ENCODE measurements at regions not wholly inside any gene's neighbourhood (a gene's known extent, or its start where the extent isn't known, plus 50 kb on each side); places are given as distances from the start of the nearest gene placed in this dataset.
"Not testable (repeated sequence)": the region's sequence is repeated elsewhere in the genome, so short reads cannot be mapped to it uniquely, and the experiment has no call there.

DNA sequence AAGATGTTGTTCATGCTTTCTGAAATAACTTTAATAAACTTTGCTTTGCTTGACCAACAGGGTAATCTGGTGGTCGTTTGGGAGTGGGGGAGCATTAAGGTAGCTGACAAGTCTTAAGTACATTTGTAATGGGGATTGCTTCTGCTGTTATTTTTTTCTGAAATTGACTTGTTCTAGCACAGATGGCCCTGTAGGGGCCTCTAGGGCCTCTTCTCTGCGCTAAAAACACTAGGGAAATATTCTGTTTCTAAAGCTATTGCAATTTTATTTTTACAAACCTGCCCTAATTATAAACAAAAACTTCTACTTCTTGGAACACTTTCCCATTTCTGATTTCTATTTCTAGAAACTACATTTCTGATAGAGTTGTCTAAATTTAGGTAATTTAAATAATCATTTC, 191.3 kb upstream of the KCNJ3 start:
- DNase-seq: no peak

DNA sequence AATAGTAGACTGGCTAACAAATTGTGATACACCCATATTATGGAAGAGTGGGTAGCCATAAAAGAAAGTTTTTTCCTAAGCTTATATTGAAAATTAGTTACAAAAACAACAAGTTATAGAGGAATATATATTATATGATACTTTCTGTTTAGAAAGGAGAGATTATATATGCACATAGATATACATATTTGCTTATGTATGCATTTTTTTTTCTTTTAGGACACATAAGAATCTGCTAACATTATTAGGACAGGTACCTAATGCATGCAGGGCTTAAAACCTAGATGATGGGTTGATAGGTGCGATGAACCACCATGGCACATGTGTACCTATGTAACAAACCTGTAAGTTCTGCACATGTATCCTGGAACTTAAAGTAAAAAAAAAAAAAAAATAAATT, 179.6 kb upstream of the KCNJ3 start:
- DNase-seq: no peak

DNA sequence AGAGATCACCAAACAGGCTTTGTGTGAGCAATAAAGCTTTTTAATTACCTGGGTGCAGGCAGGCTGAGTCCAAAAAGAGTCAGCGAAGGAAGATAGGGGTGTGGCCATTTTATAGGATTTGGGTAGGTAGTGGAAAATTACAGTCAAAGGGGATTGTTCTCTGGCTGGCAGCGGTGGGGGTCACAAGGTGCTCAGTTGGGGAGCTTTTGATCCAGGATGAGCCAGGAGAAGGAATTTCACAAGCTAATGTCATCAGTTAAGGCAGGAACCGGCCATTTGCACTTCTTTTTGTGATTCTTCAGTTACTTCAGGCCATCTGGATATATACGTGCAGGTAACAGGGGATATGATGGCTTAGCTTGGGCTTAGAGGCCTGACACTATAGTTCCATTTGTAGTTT, 177.5 kb upstream of the KCNJ3 start:
- DNase-seq: not testable (repeated sequence)

DNA sequence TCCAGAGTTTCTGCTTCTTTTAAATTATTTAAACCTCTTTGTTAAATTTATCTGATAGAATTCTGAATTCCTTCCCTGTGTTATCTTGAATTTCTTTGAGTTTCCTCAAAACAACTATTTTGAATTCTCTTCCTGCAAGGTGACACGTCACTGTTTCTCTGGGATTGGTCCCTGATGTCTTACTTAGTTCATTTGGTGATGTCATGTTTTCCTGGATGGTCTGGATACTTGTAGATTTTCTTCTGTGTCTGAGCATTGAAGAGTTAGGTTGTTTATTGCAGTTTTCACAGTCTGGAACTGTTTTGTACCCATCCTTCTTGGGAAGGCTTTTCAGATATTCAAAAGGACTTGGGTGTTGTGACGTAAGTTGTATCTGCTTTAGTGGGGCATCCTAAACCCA, 172.3 kb upstream of the KCNJ3 start:
- DNase-seq: no peak

DNA sequence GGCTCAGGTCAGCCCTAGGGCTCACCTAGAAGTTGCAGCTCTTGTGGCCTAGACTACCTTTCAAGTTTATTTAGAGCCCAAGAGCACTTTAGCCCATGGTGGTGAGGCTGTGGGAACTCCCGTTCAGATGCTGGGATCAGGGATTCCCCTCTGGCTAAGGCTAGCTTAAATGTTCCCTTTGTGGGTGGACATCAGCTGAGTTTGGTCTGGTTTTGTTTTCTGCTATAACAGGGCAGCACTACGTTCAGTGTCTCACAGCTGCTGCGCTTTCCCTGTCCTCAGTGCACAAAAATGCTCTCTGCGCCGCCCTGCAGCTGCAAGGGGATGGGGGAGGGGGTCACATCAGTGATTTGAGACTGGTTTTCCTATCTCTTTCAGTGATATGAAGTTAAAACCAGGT, 170.5 kb upstream of the KCNJ3 start:
- peak; percentile 7 for DNase-seq

DNA sequence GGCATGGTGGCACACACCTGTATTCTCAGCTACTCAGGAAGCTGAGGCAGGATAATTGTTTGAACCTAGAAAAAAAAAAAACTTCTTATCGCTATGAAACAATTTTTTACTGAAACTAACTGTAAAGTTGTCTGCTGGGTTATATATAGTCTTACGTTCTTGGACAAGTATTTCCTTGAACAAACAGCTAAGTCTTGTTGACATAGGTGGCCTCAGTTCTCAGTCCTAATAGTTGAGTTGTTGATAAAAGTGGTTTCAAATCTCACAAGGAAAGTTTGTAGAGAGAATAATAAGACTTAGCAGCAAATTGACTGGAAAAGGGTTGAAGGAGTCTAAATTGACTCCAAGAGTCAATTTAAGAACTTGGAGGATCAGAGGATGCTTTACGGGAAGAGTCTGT, 166.5 kb upstream of the KCNJ3 start:
- no peak for DNase-seq

DNA sequence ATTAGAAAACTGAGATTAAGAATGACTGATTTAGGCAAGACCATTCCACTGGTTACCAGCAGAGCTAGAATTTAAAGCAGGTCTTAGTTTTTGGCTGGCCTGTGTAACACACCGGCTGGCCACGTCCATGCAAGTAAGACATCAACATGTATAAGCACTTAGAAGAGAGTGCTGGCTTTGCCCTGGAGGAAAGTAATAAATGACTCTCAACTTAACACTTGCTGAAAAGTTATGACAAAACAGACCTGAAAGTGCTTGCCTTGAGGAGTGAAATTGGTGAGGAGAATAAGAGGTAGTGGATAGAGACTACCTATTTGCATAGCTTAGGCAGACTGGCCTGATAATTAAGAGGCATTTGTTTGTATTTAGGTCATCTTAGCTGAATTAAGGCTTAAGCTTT, 165.7 kb upstream of the KCNJ3 start:
- DNase-seq: no peak

DNA sequence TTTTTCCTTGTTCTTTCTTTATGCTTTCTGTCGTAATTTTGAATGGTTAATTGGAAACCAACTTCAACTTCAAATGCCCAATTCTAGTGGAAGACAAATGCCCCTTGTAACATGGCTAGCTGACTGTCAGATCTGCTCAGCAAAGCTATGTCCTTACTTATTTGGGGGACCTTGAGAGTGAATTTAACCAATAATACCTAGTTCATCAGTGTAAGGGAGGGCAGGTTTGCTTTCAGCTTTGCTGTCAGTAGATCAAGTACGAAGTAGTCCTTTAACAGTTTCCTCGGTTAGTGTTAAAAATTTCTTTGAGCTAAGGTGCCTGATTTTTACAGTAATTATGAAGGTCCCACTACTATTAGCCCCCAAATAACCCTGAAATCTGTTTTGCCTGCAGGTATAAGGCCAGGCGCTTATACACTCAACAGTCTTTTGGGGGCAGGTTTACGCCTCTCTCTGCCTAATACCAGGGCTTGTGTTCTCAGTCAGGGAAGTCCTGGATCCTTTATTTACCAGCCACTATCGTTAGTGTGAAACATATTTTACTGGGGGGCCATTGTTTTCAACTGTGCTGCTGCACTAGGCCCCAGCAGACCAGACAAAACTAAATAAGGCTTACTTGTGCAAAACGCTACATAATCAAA, 165.1 kb upstream of the KCNJ3 start:
- no peak for DNase-seq

DNA sequence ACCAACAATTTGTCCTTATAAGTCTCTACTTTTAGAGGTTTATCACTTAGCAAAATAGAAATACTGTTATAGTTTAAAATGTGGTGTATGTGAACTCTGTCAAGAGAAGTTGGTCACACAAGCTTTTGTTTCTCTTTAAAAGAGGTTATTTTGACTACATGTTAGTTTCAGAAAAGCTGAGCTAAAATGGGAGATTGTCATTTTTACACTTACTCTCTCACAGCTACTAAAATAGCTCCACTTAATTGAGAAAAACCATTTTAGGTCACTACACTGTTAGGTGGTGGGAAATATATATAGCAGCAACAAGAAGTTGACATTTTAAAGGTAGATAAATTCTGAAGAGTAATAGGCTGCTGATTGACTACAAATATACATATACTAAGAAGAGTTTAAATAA, 161.5 kb upstream of the KCNJ3 start:
- no peak for DNase-seq

DNA sequence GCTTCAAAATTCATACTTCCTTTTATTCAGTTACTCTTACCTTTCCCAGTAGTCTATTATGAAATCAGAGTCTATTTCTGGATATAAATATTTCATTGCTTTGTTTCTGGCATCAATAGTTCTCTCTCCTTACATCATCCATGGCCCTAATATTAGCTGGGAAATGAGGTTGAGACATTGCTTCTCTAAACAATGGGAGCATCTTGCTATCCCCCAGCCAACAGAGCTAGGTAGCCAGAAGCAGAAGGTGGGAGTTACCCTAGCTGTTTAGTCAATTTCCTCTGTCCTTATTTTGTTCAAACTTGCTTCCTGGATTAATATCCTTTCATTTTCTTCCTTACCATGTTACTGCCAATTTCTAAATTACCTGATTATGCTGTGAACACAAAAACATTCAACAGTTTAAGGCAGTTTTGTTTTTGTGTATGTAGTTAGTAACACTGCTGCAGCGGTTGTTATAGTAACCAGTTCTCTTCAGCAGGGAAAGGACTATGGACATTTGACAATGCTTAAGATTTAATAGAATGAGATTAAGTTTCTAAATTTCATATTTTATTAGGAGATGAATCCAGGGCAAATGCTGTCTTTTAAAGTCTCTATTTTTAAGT, 160.5 kb upstream of the KCNJ3 start:
- no peak for DNase-seq

DNA sequence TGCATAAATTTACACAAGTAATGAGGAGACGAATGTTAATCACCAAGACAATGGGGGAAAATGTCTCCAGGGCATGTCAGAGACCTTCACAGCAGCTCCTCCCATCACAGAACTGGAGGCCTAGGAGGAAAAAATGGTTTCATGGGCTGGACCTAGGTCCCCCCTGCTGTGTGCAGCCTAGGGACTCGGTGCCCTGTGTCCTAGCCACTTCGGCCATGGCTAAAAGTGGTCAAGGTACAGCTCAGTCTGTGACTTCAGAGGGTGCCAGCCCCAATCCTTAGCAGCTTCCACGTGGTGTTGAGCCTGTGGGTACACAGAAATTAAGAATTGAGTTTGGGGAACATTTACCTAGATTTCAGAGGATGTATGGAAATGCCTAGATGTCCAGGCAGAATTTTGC, 152.2 kb upstream of the KCNJ3 start:
- DNase-seq: no peak

DNA sequence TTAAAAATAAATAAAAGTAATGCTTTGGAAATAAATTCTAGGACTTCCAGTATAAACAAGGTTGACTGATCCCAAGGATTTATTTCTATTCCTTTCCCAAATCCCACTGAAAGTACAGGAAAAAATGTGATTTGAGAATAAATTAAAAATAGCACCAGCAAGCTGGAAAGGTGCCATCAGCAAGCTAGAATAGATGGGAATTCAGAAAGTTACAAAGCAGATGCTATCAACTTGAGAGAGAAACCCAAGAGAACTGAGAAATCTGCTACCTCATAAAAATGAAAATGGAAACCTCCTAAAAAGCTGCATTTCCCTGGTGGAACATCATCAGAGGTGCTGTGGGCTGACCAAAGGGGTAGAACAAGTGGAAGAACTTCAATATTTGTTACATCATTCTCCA, 148.6 kb upstream of the KCNJ3 start:
- no peak for DNase-seq

DNA sequence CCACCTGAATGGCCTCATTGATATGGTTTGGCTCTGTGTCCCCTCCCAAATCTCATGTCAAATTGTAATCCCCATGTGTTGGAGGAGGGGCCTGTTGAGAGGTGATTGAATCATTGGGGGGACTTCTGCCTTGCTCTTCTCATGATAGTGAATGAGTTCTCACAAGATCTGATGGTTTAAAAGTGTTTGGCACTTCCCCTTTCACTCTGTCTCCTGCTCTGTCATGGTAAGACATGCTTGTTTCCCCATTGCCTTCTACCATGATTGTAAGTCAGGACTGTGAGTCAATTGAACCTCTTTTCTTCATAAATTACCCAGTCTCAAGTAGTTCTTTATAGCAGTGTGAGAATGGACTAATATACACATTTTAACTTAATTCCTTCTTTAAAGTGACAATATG, 146.8 kb upstream of the KCNJ3 start:
- DNase-seq: no peak

DNA sequence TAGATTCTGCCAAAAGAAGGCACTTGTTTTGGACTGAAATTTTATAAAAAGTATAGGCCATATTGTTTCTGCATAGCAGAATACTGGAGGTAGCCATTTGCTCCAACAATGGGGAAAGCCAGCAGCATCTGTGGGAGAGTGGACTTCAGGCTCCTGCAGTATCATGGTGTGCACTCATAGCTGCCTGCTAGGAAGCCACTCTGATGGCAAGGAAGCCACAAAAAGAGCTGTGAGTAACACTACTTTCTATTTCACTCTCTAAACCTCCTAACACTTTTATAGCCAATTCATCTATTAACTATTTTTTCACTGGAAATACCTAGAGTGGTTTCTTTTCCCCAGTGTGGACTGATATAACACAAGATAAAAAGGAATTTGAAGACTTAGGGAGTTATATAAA, 144.4 kb upstream of the KCNJ3 start:
- DNase-seq: no peak

DNA sequence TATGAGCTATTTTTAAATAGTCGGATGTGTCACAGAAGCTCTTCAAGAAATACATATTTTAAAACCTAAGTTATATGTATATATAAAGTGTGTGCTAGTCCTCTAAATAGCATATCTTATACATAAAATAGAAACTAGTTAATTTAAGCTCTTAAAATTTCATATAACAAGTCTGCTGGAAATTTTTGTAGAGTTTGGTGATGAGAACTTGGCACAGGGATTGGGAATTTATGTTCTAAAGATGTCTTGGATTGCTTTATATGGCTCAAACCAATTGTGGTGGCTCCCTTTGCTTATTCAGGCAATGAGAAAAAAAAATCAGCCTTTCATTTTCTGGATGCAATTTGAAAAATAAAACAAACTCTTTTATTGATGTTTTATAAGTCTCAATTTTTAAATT, 142.8 kb upstream of the KCNJ3 start:
- no peak for DNase-seq

DNA sequence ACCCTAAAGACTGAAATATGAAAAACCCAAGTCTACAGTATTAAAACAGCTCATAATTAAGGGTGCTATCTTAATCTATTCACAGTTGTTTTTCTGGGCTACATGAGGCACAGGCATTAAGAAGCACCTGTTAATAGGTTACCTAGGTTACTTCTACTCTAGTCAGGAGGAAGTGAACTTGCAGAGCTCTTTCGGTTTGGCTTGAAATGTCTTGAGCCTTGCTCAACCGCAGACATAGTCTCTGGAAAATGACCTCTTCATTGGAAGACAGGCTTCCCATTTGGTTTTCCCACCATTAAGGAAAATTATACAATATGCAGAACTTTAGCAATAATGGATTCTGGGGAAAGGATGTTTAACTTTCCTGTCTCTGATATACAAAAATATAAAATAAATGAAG, 142.3 kb upstream of the KCNJ3 start:
- no peak for DNase-seq

DNA sequence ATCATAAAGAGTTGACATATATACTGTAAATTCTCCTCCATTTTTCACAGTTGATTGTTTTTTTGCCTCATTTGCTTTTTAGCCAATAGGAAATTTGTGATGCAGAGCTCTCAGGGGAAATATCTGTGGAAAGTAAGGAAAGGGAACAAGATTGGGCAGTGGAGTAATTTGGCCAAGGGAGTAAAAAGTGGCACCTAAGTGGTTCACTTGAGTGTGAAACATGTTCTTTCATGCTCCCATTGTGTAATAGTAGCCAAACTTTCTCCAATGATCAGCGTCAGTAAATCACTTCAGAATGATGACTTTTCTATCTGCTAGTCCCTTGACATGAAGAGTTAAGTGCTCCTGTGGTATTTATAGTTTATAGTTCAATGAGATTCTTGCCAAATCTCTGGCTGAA, 141.9 kb upstream of the KCNJ3 start:
- DNase-seq: no peak

DNA sequence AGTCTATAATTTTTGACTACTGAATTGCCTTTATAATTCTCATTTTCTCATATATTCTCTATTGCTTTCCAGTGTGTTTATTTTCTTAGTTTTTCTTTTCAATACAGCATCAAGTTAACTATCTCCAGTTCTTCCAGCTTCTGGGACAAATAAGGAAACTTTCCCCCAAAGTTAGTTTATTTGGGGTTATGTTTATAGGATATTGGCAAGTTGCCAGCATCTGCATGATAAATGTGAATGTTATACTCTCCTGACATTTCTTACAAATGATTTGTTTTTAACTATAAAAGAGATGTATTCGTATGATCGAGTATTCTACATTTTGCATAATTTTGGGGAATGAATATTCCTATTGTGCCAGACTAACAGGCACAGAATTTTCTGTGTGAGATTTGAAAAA, 140.6 kb upstream of the KCNJ3 start:
- DNase-seq: no peak

DNA sequence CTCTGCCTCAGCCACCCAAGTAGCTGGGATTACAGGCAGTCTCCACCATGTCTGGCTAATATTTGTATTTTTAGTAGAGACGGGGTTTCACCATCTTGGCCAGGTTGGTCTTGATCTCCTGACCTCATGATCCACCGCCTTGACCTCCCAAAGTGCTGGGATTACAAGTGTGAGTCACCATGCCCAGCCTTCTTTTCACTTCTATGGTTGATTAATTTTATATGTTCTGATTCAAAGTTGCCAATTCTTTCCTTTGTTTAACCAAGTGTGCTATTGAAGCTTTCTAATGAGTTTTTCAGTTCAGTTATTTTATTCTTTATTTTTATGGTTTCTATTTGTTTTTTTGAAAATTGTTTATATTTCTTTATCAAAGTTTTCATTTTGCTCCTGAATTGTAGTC, 133.1 kb upstream of the KCNJ3 start:
- DNase-seq: no peak

DNA sequence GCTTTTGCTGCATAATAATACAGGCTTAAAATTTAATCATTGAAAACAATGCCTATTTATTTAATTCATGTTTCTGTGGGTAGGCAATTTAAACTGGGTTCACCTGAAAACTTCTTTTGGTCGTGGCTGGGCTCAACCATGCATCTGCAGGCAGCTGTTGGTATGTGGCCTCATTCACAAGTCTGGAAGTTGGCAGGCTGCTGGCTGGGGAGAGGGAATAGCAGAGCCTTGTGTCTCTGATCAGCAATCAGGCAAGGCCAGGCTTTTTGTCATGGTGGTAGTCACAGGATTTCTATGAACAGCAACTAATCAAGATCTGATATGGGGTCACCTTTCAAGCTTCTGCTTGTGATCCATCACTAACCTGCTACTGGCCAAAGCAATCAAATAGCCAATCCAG, 130.1 kb upstream of the KCNJ3 start:
- DNase-seq: no peak

DNA sequence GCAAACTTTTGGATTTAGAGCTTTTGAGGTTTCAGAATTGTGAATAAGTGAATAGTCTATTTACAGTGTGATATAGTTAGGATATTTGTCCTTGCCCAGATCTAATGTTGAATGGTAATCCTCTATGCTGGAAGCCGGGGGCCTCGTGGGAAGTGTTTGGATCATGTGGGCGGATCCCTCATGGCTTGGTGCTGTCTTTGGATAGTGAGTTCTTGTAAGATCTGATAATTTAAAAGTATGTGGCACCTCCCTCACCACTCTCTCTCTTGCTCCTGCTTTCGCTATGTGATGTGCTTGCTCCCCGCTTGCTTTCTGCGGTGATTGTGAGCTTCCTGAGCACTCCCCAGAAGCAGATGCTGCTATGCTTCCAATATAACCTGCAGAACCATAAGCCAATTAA, 128.0 kb upstream of the KCNJ3 start:
- DNase-seq: no peak

DNA sequence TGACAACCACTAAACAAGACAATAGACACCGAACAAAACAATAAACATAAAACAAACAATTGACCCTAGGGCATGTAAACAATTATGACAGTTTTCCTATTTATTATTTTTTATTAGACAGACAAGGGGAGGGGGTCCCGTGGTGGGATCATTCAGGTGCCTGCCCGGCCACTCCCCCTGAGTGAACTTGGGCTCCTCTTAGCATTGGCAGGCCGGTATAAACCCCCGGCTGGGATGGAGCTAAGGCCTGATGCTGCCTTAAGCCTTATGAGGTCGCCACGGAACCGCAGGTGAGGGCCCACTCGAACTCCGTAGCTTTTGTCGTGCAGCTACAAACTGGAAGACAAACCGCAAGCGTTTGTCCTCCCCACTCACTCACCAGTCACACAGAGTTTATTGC, 121.8 kb upstream of the KCNJ3 start:
- DNase-seq: not testable (repeated sequence)

DNA sequence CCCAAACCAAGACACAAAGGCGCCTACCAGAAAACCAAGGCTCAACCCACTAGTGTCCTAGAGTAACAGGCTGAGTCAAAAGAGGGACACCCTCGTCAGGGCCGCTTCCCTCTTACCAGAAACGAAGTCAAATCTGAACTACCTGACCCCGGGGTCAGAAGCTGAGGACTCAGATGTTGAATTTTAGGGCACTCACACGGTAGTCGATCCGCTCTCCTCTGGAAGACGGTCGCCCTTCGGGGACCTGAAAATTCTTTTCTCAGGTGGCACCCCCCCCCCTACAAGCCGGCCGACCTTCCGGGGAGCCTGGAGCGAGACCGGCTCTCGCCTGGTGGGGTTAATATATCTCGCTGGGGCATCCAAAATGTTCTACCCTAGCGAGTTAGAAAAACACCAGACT, 121.1 kb upstream of the KCNJ3 start:
- no peak for DNase-seq

DNA sequence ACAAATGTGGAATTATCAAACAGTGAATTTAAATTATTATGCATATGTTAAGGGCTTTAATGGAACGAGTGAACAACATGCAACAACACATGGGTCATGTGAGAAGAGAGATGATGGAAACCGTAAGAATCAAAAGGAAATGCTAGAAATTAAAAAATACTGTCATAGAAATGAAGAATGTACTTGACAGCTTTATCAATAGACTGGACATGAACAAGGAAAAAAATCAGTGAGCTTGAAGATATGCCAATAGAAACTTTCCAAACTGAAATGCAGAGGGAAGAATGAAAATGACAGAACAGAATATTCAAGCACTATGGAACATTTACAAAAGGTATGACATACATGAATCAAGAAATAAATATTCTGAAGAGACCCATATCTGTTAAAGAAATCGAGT, 117.7 kb upstream of the KCNJ3 start:
- no peak for DNase-seq

DNA sequence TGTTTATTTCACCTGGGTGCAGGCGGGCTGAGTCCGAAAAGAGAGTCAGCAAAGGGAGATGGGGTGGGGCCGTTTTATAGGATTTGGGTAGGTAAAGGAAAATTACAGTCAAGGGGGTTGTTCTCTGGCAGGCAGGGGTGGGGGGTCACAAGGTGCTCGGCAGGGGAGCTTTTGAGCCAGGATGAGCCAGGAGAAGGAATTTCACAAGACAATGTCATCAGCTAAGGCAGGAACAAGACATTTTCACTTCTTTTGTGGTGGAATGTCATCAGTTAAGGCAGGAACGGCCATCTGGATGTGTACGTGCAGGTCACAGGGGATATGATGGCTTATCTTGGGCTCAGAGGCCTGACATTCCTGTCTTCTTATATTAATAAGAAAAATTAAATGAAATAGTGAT, 115.8 kb upstream of the KCNJ3 start:
- DNase-seq: not testable (repeated sequence)

DNA sequence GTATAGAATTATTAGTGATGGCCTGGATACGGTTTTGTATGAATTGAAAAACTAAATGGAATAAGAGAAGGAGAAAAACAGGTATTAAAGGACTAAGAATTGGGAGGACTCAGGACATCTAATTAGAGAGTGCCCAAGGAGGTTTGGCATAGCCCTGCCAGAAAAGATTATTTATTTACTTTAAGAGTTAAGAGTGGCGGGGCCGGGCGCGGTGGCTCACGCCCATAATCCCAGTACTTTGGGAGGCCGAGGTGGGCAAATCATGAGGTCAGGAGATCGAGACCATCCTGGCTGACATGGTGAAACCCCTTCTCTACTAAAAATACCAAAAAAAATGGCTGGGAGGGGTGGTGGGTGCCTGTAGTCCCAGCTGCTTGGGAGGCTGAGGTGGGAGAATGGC, 115.2 kb upstream of the KCNJ3 start:
- DNase-seq: not testable (repeated sequence)

Measured in NCI-H146 (cell line).